Liver (tissue), 8 donors: ENCODE measurements at regions not wholly inside any gene's neighbourhood (a gene's known extent, or its start where the extent isn't known, plus 50 kb on each side); places are given as distances from the start of the nearest gene placed in this dataset.

Experiments
- DNase-seq: peaks from one replicate; pipeline ENCODE4 v3.0.0-alpha.2; 2017; ENCODE audit warnings: low spot score
- H3K27ac ChIP-seq, 2 donors: one replicate each; pipeline ENCODE4 v1.7.0; 2013; ENCODE audit warnings: inconsistent platforms in 2 of 2, low read length in 2 of 2, control low read depth in 1 of 2, low read depth in 1 of 2, mild to moderate bottlenecking in 1 of 2
- H3K27me3 ChIP-seq, 4 donors: one replicate each; pipeline versions ENCODE4 v1.6.1 to v1.7.0; 2013; ENCODE audit warnings: low read length in 3 of 4, inconsistent platforms in 1 of 4, mild to moderate bottlenecking in 1 of 4, moderate library complexity in 1 of 4; ENCODE audit not compliant: control insufficient read depth in 4 of 4, insufficient read depth in 4 of 4
- H3K36me3 ChIP-seq, 4 donors: one replicate each; pipeline versions ENCODE4 v1.6.1 to v1.7.0; 2013; ENCODE audit warnings: low read length in 3 of 4, mild to moderate bottlenecking in 3 of 4, low read depth in 1 of 4, moderate library complexity in 1 of 4; ENCODE audit not compliant: control insufficient read depth in 4 of 4, insufficient read depth in 3 of 4
- H3K4me1 ChIP-seq, 4 donors: one replicate each; pipeline versions ENCODE4 v1.6.1 to v1.7.0; 2013; ENCODE audit warnings: low read length in 3 of 4, mild to moderate bottlenecking in 3 of 4, moderate library complexity in 1 of 4; ENCODE audit not compliant: control insufficient read depth in 4 of 4, insufficient read depth in 4 of 4
- H3K4me3 ChIP-seq, 3 donors: one replicate each; pipeline versions ENCODE4 v1.6.1 to v1.7.0; 2013; ENCODE audit warnings: low read length in 3 of 3, control low read depth in 1 of 3, low read depth in 1 of 3, mild to moderate bottlenecking in 1 of 3
- H3K9ac ChIP-seq, 2 donors: one replicate each; pipeline ENCODE4 v1.7.0; 2013; ENCODE audit warnings: low read length in 2 of 2, mild to moderate bottlenecking in 2 of 2, moderate library complexity in 2 of 2, control low read depth in 1 of 2, low read depth in 1 of 2
- H3K9me3 ChIP-seq, 4 donors: one replicate each; pipeline versions ENCODE4 v1.6.1 to v1.7.0; 2013; ENCODE audit warnings: low read length in 3 of 4; ENCODE audit not compliant: control insufficient read depth in 4 of 4
- EGR1 ChIP-seq, 2 donors: IDR thresholded peaks; 2 replicates each; pipeline ENCODE4 v1.6.1; 2016 to 2018; ENCODE audit warnings: antibody characterized with exemption in 2 of 2, low read depth in 2 of 2
- FOXA1 ChIP-seq: IDR thresholded peaks from 2 replicates; pipeline ENCODE4 v1.6.1; 2016; ENCODE audit warnings: antibody characterized with exemption
- FOXA2 ChIP-seq: IDR thresholded peaks from 2 replicates; pipeline ENCODE4 v1.6.1; 2016; ENCODE audit warnings: antibody characterized with exemption
- GABPA ChIP-seq, 2 donors: IDR thresholded peaks in 1 of 2; conservative IDR thresholded peaks in 1 of 2; 2 replicates each; pipeline ENCODE4 v1.6.1; 2016; ENCODE audit warnings: antibody characterized with exemption in 2 of 2, mild to moderate bottlenecking in 1 of 2, moderate library complexity in 1 of 2
- HNF4A ChIP-seq, 2 donors: conservative IDR thresholded peaks; 2 replicates each; pipeline ENCODE4 v1.6.1; 2016; ENCODE audit warnings: antibody characterized with exemption in 2 of 2, mild to moderate bottlenecking in 2 of 2
- HNF4G ChIP-seq: IDR thresholded peaks from 2 replicates; pipeline ENCODE4 v1.6.1; 2016; ENCODE audit warnings: antibody characterized with exemption
- JUND ChIP-seq, 2 donors: IDR thresholded peaks; 2 replicates each; pipeline ENCODE4 v1.6.1; 2016; ENCODE audit warnings: antibody characterized with exemption in 2 of 2
- NR2F2 ChIP-seq: IDR thresholded peaks from 2 replicates; pipeline ENCODE4 v1.6.1; 2016; ENCODE audit warnings: antibody characterized with exemption
- RXRA ChIP-seq, 2 donors: IDR thresholded peaks; 2 replicates each; pipeline ENCODE4 v1.6.1; 2017 to 2018; ENCODE audit warnings: antibody characterized with exemption in 2 of 2, mild to moderate bottlenecking in 1 of 2
- SP1 ChIP-seq: IDR thresholded peaks from 2 replicates; pipeline ENCODE4 v1.6.1; 2018; ENCODE audit warnings: antibody characterized with exemption, mild to moderate bottlenecking
- TAF1 ChIP-seq: conservative IDR thresholded peaks from 2 replicates; pipeline ENCODE4 v1.6.1; 2016; ENCODE audit warnings: antibody characterized with exemption, mild to moderate bottlenecking
- WGBS: extraction: QIAGEN DNeasy Blood & Tissue Kit; methylation state at CpG from one replicate; pipeline ENCODE4 v1.1.7; 2013; 5-methylcytosine and 5-hydroxymethylcytosine counted together
- TF ChIP-seq, protein P1 (sequence below): fragments of 150-350 bp; IDR thresholded peaks from 2 replicates; pipeline ENCODE4 v1.5.1; 2017; ENCODE audit warnings: improper control_type of control experiment, low read depth, low read length; ENCODE audit not compliant: missing input control
- TF ChIP-seq, protein P2 (sequence below): IDR thresholded peaks from 2 replicates; pipeline ENCODE4 v1.6.1; 2016; ENCODE audit warnings: antibody characterized with exemption, mild to moderate bottlenecking
- TF ChIP-seq, protein P3 (sequence below): IDR thresholded peaks from 2 replicates; pipeline ENCODE4 v1.6.1; 2016; ENCODE audit warnings: antibody characterized with exemption
- TF ChIP-seq, protein P4 (sequence below): IDR thresholded peaks from 2 replicates; pipeline ENCODE4 v1.6.1; 2016; ENCODE audit warnings: antibody characterized with exemption
- TF ChIP-seq, protein P5 (sequence below): IDR thresholded peaks from 2 replicates; pipeline ENCODE4 v1.6.1; 2016; ENCODE audit warnings: antibody characterized with exemption
- donor health status: healthy.
- donor health status: healthy.
- donor health status: healthy.
- donor health status: healthy.
- donor health status: healthy.

DNA sequence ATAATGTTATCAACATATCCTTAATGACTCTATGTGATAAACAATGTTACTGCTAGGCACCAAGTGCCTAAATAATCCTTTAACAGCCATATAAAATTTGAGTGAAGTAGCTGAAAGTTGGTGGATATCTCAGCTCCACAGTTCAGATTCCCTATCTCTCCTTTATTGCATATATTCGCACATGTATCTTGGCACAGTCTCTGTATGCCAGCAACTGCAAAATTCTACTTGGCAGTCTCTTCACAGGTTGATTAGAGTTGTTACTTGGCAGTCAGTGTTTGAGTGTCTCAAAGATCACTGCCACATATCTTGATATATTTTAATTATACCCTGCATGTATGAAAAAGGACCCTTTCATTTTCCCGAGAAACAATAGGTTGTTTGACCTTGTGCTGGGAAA is 879.3 kb downstream of the OLFM4 start (continued):
- TF ChIP-seq, protein P1, sequence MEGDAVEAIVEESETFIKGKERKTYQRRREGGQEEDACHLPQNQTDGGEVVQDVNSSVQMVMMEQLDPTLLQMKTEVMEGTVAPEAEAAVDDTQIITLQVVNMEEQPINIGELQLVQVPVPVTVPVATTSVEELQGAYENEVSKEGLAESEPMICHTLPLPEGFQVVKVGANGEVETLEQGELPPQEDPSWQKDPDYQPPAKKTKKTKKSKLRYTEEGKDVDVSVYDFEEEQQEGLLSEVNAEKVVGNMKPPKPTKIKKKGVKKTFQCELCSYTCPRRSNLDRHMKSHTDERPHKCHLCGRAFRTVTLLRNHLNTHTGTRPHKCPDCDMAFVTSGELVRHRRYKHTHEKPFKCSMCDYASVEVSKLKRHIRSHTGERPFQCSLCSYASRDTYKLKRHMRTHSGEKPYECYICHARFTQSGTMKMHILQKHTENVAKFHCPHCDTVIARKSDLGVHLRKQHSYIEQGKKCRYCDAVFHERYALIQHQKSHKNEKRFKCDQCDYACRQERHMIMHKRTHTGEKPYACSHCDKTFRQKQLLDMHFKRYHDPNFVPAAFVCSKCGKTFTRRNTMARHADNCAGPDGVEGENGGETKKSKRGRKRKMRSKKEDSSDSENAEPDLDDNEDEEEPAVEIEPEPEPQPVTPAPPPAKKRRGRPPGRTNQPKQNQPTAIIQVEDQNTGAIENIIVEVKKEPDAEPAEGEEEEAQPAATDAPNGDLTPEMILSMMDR: no peak
- TF ChIP-seq TAF1: no peak

DNA sequence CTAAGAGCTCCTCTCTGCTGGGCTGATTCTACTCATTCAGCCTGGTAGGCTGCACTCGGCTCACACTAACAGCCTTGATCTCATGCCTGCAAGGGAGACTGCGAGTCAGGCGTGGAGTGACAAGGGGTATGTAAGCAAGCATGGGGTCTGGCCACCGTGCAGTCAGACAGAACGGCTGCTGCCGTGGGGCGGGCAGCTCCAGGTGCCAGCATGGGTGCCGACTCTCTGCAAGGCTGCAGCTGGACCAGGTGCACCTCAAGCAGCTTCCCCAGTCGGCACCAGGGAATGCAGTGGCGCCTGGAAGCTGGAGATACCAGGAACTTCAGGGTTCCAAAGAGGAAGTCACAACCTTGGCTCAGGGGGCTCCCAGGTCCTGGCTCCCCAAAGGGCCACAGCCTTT is 892.3 kb downstream of the OLFM4 start:
- H3K4me3 ChIP-seq: no peak overlapping the region
- H3K36me3 ChIP-seq: no peaks in the 10 kb centered on the region
- no peak overlapping the region for H3K27ac ChIP-seq
- H3K27me3 ChIP-seq: no peaks in the 10 kb centered on the region
- no peak overlapping the region for H3K9ac ChIP-seq
- no peaks in the 10 kb centered on the region for H3K9me3 ChIP-seq
- WGBS: 81% methylated on average over 10 of the region's 10 CpGs
- no peak for DNase-seq
- TF ChIP-seq EGR1 (IDR thresholded peaks at IDR 0.05; ENCODE audit: low read depth in 2 of 2) (no peak), HNF4G (no peak), JUND (IDR thresholded peaks at IDR 0.05) (no peak), NR2F2 (no peak), TAF1 (no peak), RXRA (IDR thresholded peaks at IDR 0.05) (no peak), FOXA2 (no peak), FOXA1 (no peak), SP1 (no peak), HNF4A (conservative IDR thresholded peaks at IDR 0.05) (no peak), GABPA (IDR thresholded peaks at IDR 0.05 in 1 of 2, conservative IDR thresholded peaks at IDR 0.05 in 1 of 2) (no peak)
- TF ChIP-seq, protein P1: no peak
- TF ChIP-seq, protein P2, sequence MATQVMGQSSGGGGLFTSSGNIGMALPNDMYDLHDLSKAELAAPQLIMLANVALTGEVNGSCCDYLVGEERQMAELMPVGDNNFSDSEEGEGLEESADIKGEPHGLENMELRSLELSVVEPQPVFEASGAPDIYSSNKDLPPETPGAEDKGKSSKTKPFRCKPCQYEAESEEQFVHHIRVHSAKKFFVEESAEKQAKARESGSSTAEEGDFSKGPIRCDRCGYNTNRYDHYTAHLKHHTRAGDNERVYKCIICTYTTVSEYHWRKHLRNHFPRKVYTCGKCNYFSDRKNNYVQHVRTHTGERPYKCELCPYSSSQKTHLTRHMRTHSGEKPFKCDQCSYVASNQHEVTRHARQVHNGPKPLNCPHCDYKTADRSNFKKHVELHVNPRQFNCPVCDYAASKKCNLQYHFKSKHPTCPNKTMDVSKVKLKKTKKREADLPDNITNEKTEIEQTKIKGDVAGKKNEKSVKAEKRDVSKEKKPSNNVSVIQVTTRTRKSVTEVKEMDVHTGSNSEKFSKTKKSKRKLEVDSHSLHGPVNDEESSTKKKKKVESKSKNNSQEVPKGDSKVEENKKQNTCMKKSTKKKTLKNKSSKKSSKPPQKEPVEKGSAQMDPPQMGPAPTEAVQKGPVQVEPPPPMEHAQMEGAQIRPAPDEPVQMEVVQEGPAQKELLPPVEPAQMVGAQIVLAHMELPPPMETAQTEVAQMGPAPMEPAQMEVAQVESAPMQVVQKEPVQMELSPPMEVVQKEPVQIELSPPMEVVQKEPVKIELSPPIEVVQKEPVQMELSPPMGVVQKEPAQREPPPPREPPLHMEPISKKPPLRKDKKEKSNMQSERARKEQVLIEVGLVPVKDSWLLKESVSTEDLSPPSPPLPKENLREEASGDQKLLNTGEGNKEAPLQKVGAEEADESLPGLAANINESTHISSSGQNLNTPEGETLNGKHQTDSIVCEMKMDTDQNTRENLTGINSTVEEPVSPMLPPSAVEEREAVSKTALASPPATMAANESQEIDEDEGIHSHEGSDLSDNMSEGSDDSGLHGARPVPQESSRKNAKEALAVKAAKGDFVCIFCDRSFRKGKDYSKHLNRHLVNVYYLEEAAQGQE: no peak
- TF ChIP-seq, protein P3, sequence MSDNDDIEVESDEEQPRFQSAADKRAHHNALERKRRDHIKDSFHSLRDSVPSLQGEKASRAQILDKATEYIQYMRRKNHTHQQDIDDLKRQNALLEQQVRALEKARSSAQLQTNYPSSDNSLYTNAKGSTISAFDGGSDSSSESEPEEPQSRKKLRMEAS: no peak
- TF ChIP-seq, protein P4, sequence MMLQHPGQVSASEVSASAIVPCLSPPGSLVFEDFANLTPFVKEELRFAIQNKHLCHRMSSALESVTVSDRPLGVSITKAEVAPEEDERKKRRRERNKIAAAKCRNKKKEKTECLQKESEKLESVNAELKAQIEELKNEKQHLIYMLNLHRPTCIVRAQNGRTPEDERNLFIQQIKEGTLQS: no peak
- TF ChIP-seq, protein P5, sequence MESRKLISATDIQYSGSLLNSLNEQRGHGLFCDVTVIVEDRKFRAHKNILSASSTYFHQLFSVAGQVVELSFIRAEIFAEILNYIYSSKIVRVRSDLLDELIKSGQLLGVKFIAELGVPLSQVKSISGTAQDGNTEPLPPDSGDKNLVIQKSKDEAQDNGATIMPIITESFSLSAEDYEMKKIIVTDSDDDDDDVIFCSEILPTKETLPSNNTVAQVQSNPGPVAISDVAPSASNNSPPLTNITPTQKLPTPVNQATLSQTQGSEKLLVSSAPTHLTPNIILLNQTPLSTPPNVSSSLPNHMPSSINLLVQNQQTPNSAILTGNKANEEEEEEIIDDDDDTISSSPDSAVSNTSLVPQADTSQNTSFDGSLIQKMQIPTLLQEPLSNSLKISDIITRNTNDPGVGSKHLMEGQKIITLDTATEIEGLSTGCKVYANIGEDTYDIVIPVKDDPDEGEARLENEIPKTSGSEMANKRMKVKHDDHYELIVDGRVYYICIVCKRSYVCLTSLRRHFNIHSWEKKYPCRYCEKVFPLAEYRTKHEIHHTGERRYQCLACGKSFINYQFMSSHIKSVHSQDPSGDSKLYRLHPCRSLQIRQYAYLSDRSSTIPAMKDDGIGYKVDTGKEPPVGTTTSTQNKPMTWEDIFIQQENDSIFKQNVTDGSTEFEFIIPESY: no peak
- H3K4me1 ChIP-seq: no peaks in the 10 kb centered on the region
